Coronary artery (tissue), 2 donors: ENCODE measurements at regions not wholly inside any gene's neighbourhood (a gene's known extent, or its start where the extent isn't known, plus 50 kb on each side); places are given as distances from the start of the nearest gene placed in this dataset.

Experiments used
- DNase-seq: peaks from one replicate; pipeline ENCODE4 v3.0.0-alpha.2; 2017; ENCODE audit warnings: low spot score
- H3K27ac ChIP-seq, 2 donors: fragments of 200-600 bp; sonication (generic); one replicate each; pipeline ENCODE4 v1.5.1; 2016 to 2019
- H3K4me3 ChIP-seq: fragments of 200-600 bp; sonication (generic); 2 replicates; pipeline ENCODE4 v1.5.1; 2016; ENCODE audit warnings: mild to moderate bottlenecking, moderate library complexity
- CTCF ChIP-seq: fragments of 200-600 bp; sonication (generic); IDR thresholded peaks from one replicate; pipeline ENCODE4 v1.5.1; 2019; ENCODE audit warnings: antibody characterized with exemption

GRCh38 chr7:15041226-15041625 lies 138.7 kb upstream of the DGKB start:
- Histone ChIP-seq H3K4me3 (no peak overlapping the region), H3K27ac (no peak overlapping the region)
- DNase-seq, result no peak
- no peak for TF ChIP-seq CTCF

- TF ChIP-seq CTCF, result no peak
- DNase-seq, result no peak
Observed at GRCh38 chr7:15035814-15036213, 133.3 kb upstream of the DGKB start.

GRCh38 chr7:15033039-15033438 lies 130.5 kb upstream of the DGKB start:
- TF ChIP-seq CTCF, result no peak
- no peak overlapping the region for H3K27ac ChIP-seq
- no peak overlapping the region for H3K4me3 ChIP-seq
- DNase-seq, result no peak

More at GRCh38 chr7:15035814-15036213, 133.3 kb upstream of the DGKB start:
- Histone ChIP-seq H3K27ac (no peak overlapping the region), H3K4me3 (no peak overlapping the region)

- Histone ChIP-seq H3K27ac (no peak overlapping the region), H3K4me3 (no peak overlapping the region)
- no peak for TF ChIP-seq CTCF
- DNase-seq, result no peak
Observed at GRCh38 chr7:15018981-15019380, 116.4 kb upstream of the DGKB start.

- Histone ChIP-seq H3K4me3 (no peak overlapping the region), H3K27ac (no peak overlapping the region)
- no peak for TF ChIP-seq CTCF
- DNase-seq, result no peak
Observed at GRCh38 chr7:15016766-15017165, 114.2 kb upstream of the DGKB start.

GRCh38 chr7:15016315-15016667 lies 113.7 kb upstream of the DGKB start:
- H3K4me3 ChIP-seq, result no peak overlapping the region
- H3K27ac ChIP-seq, result no peak overlapping the region
- no peak for TF ChIP-seq CTCF

GRCh38 chr7:15015545-15016314 lies 113.2 kb upstream of the DGKB start:
- peak; percentile 64 for TF ChIP-seq CTCF
- no peak for DNase-seq
- peak overlapping the region; percentile 36 for H3K4me3 ChIP-seq
- H3K27ac ChIP-seq, result no peak overlapping the region

More at GRCh38 chr7:15016315-15016667, 113.7 kb upstream of the DGKB start:
- no peak for DNase-seq
